Large intestine (tissue), 3 donors: ENCODE measurements at regions not wholly inside any gene's neighbourhood (a gene's known extent, or its start where the extent isn't known, plus 50 kb on each side); places are given as distances from the start of the nearest gene placed in this dataset.
"Not testable (repeated sequence)": the region's sequence is repeated elsewhere in the genome, so short reads cannot be mapped to it uniquely, and the experiment has no call there.

Experiments
- DNase-seq, 2 donors: peaks; one replicate each; pipeline versions ENCODE4 v3.0.0 to v3.0.0-alpha.2; 2013
- H3K27ac ChIP-seq: one replicate; pipeline ENCODE4 v1.5.1; 2013; ENCODE audit warnings: low read length
- H3K27me3 ChIP-seq: 2 replicates; pipeline ENCODE4 v1.6.1; 2013; ENCODE audit warnings: low read length; ENCODE audit not compliant: control insufficient read depth, insufficient read depth
- H3K36me3 ChIP-seq: 2 replicates; pipeline ENCODE4 v1.6.1; 2013; ENCODE audit warnings: low read length; ENCODE audit not compliant: control insufficient read depth, insufficient read depth
- H3K4me1 ChIP-seq: one replicate; pipeline ENCODE4 v1.6.1; 2013; ENCODE audit warnings: low read length; ENCODE audit not compliant: control insufficient read depth, insufficient read depth
- H3K4me3 ChIP-seq: one replicate; pipeline ENCODE4 v1.5.1; 2013; ENCODE audit warnings: low read length
- H3K9me3 ChIP-seq: one replicate; pipeline ENCODE4 v1.6.1; 2013; ENCODE audit warnings: mild to moderate bottlenecking, low read depth, low read length, moderate library complexity; ENCODE audit not compliant: control insufficient read depth
- WGBS: methylation state at CpG from one replicate; pipeline ENCODE4 v1.1.5; 2013; ENCODE audit warnings: low lambda C conversion rate; ENCODE audit not compliant: insufficient coverage; 5-methylcytosine and 5-hydroxymethylcytosine counted together

GRCh38 chr3:164370970-164371369 lies 707.3 kb downstream of the SI start:
- H3K9me3 ChIP-seq = no peaks in the 10 kb centered on the region
- H3K4me3 ChIP-seq = no peak overlapping the region
- H3K27me3 ChIP-seq = no peaks in the 10 kb centered on the region
- no CpG with 5 or more reads among the region's 5 CpGs for WGBS
- H3K36me3 ChIP-seq = no peaks in the 10 kb centered on the region
- DNase-seq = no peak
- H3K27ac ChIP-seq = no peak overlapping the region
- H3K4me1 ChIP-seq = no peaks in the 10 kb centered on the region

GRCh38 chr3:164365242-164365641 lies 713.1 kb downstream of the SI start:
- Histone ChIP-seq H3K4me1 (no peaks in the 10 kb centered on the region), H3K9me3 (no peaks in the 10 kb centered on the region), H3K27me3 (no peaks in the 10 kb centered on the region), H3K27ac (no peak overlapping the region), H3K36me3 (no peaks in the 10 kb centered on the region), H3K4me3 (no peak overlapping the region)
- WGBS = no CpG with 5 or more reads among the region's 1 CpG
- DNase-seq = no peak

- no peaks in the 10 kb centered on the region for H3K4me1 ChIP-seq
- H3K4me3 ChIP-seq = no peak overlapping the region
- no peak for DNase-seq
- no peaks in the 10 kb centered on the region for H3K36me3 ChIP-seq
- no peaks in the 10 kb centered on the region for H3K27me3 ChIP-seq
- H3K27ac ChIP-seq = no peak overlapping the region
- H3K9me3 ChIP-seq = no peaks in the 10 kb centered on the region
- no CpG with 5 or more reads among the region's 6 CpGs for WGBS
Observed at GRCh38 chr3:164364111-164364510, 714.2 kb downstream of the SI start.

- Histone ChIP-seq H3K4me3 (no peak overlapping the region), H3K27me3 (no peaks in the 10 kb centered on the region), H3K9me3 (no peaks in the 10 kb centered on the region), H3K36me3 (no peaks in the 10 kb centered on the region), H3K27ac (no peak overlapping the region), H3K4me1 (no peaks in the 10 kb centered on the region)
- 86% methylated on average over 2 of the region's 9 CpGs for WGBS
- DNase-seq = no peak
Observed at GRCh38 chr3:164360738-164361406, 717.4 kb downstream of the SI start.

- no peaks in the 10 kb centered on the region for H3K27me3 ChIP-seq
- DNase-seq = no peak
- H3K4me1 ChIP-seq = no peaks in the 10 kb centered on the region
- H3K27ac ChIP-seq = no peak overlapping the region
- no CpG with 5 or more reads among the region's 10 CpGs for WGBS
- no peaks in the 10 kb centered on the region for H3K36me3 ChIP-seq
- no peak overlapping the region for H3K4me3 ChIP-seq
- no peaks in the 10 kb centered on the region for H3K9me3 ChIP-seq
Observed at GRCh38 chr3:164360078-164360578, 718.2 kb downstream of the SI start.

GRCh38 chr3:164352991-164353390 lies 725.3 kb downstream of the SI start:
- H3K36me3 ChIP-seq = no peaks in the 10 kb centered on the region
- no peak overlapping the region for H3K27ac ChIP-seq
- DNase-seq = no peak
- H3K4me3 ChIP-seq = no peak overlapping the region
- no peaks in the 10 kb centered on the region for H3K4me1 ChIP-seq
- H3K9me3 ChIP-seq = no peaks in the 10 kb centered on the region
- no peaks in the 10 kb centered on the region for H3K27me3 ChIP-seq

- Histone ChIP-seq H3K4me3 (no peak overlapping the region), H3K9me3 (no peaks in the 10 kb centered on the region), H3K27ac (no peak overlapping the region), H3K27me3 (no peaks in the 10 kb centered on the region), H3K36me3 (no peaks in the 10 kb centered on the region), H3K4me1 (no peaks in the 10 kb centered on the region)
- DNase-seq = no peak
Observed at GRCh38 chr3:164351131-164351530, 727.2 kb downstream of the SI start.

- WGBS = no CpG with 5 or more reads among the region's 5 CpGs
- not testable (repeated sequence) for DNase-seq, H3K4me1 ChIP-seq, H3K36me3 ChIP-seq, H3K27ac ChIP-seq, H3K4me3 ChIP-seq, H3K9me3 ChIP-seq, H3K27me3 ChIP-seq
Observed at GRCh38 chr3:164342206-164342605, 736.1 kb downstream of the SI start.

- Histone ChIP-seq H3K4me3 (no peak overlapping the region), H3K4me1 (no peaks in the 10 kb centered on the region), H3K27me3 (no peaks in the 10 kb centered on the region), H3K9me3 (no peaks in the 10 kb centered on the region), H3K36me3 (no peaks in the 10 kb centered on the region), H3K27ac (no peak overlapping the region)
- no CpG with 5 or more reads among the region's 20 CpGs for WGBS
- DNase-seq = no peak
Observed at GRCh38 chr3:164341086-164341485, 737.2 kb downstream of the SI start.

GRCh38 chr3:164340273-164340672 lies 738.0 kb downstream of the SI start:
- Histone ChIP-seq H3K27ac (no peak overlapping the region), H3K27me3 (no peaks in the 10 kb centered on the region), H3K4me1 (no peaks in the 10 kb centered on the region), H3K4me3 (no peak overlapping the region), H3K36me3 (no peaks in the 10 kb centered on the region), H3K9me3 (no peaks in the 10 kb centered on the region)
- no peak for DNase-seq
- 76% methylated on average over 3 of the region's 8 CpGs for WGBS
